GM12878 (cell line): ENCODE measurements at regions not wholly inside any gene's neighbourhood (a gene's known extent, or its start where the extent isn't known, plus 50 kb on each side); places are given as distances from the start of the nearest gene placed in this dataset.

Source experiments
- ATF2 ChIP-seq: IDR thresholded peaks from 2 replicates; pipeline ENCODE4 v1.6.1; 2012; ENCODE audit warnings: low read length, inconsistent platforms
- DPF2 ChIP-seq: fragments of 450-650 bp; IDR thresholded peaks from 2 replicates; pipeline ENCODE4 v1.6.1; 2017; ENCODE audit warnings: mild to moderate bottlenecking
- ELK1 ChIP-seq: IDR thresholded peaks from 2 replicates; pipeline ENCODE4 v1.6.1; 2012; ENCODE audit warnings: low read depth, low read length, improper control_type of control experiment
- HDAC6 ChIP-seq: fragments of 200-600 bp; sonication (generic); IDR thresholded peaks from one replicate; pipeline ENCODE4 v1.8.0; 2017; ENCODE audit warnings: antibody characterized with exemption; ENCODE audit not compliant: unreplicated experiment
- KDM1A ChIP-seq: fragments of 200-600 bp; sonication (generic); IDR thresholded peaks from 2 replicates; pipeline ENCODE4 v1.6.1; 2016; ENCODE audit warnings: borderline replicate concordance
- NBN ChIP-seq: fragments of 450-650 bp; IDR thresholded peaks from 2 replicates; pipeline ENCODE4 v1.6.1; 2016
- POU2F2 ChIP-seq: IDR thresholded peaks from 3 replicates; pipeline ENCODE4 v1.6.1; 2011; ENCODE audit warnings: low read depth, mild to moderate bottlenecking, low read length, borderline replicate concordance
- SUZ12 ChIP-seq: fragments of 200-600 bp; sonication (generic); IDR thresholded peaks from one replicate; pipeline ENCODE4 v1.6.1; 2018; ENCODE audit warnings: antibody characterized with exemption, mild to moderate bottlenecking; ENCODE audit not compliant: unreplicated experiment
- ZBTB40 ChIP-seq: fragments of 450-650 bp; IDR thresholded peaks from 2 replicates; pipeline ENCODE4 v1.6.1; 2016; ENCODE audit warnings: mild to moderate bottlenecking, moderate library complexity, borderline replicate concordance
- TF ChIP-seq, protein P1 (sequence below): fragments of 450-650 bp; IDR thresholded peaks from 2 replicates; pipeline ENCODE4 v1.6.1; 2017; ENCODE audit warnings: mild to moderate bottlenecking, moderate library complexity
- TF ChIP-seq, protein P2 (sequence below): fragments of 450-650 bp; formaldehyde crosslinking; IDR thresholded peaks from 2 replicates; pipeline ENCODE4 v1.4.0; 2020; ENCODE audit warnings: mild to moderate bottlenecking, moderate library complexity

DNA sequence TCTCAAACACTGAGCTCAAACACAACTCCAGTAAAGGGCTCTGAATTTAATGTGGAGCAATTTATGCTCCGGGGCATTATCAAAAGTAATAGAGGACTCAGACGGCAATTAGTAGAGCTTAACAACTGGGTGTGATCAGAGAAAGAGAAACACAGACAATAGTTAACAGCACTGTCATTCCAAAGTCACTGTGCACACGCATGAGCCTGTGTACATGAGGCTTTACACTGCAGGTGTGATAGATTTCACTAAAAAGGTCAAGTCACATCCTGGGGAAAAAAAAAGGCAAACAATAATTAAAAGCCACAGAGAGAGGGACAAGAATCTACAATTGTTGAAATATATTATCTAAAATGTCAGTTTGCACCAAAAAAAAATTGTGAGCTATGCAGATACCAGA is 956.5 kb downstream of the CDH18 start (continued):
- TF ChIP-seq, protein P1, sequence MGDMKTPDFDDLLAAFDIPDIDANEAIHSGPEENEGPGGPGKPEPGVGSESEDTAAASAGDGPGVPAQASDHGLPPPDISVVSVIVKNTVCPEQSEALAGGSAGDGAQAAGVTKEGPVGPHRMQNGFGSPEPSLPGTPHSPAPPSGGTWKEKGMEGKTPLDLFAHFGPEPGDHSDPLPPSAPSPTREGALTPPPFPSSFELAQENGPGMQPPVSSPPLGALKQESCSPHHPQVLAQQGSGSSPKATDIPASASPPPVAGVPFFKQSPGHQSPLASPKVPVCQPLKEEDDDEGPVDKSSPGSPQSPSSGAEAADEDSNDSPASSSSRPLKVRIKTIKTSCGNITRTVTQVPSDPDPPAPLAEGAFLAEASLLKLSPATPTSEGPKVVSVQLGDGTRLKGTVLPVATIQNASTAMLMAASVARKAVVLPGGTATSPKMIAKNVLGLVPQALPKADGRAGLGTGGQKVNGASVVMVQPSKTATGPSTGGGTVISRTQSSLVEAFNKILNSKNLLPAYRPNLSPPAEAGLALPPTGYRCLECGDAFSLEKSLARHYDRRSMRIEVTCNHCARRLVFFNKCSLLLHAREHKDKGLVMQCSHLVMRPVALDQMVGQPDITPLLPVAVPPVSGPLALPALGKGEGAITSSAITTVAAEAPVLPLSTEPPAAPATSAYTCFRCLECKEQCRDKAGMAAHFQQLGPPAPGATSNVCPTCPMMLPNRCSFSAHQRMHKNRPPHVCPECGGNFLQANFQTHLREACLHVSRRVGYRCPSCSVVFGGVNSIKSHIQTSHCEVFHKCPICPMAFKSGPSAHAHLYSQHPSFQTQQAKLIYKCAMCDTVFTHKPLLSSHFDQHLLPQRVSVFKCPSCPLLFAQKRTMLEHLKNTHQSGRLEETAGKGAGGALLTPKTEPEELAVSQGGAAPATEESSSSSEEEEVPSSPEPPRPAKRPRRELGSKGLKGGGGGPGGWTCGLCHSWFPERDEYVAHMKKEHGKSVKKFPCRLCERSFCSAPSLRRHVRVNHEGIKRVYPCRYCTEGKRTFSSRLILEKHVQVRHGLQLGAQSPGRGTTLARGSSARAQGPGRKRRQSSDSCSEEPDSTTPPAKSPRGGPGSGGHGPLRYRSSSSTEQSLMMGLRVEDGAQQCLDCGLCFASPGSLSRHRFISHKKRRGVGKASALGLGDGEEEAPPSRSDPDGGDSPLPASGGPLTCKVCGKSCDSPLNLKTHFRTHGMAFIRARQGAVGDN, result no peak
- no peak for TF ChIP-seq DPF2
- TF ChIP-seq KDM1A, result no peak
- no peak for TF ChIP-seq ZBTB40
- no peak for TF ChIP-seq SUZ12
- TF ChIP-seq ATF2, result no peak
- TF ChIP-seq POU2F2, result no peak
- no peak for TF ChIP-seq HDAC6
- no peak for TF ChIP-seq NBN
- TF ChIP-seq ELK1, result no peak
- TF ChIP-seq, protein P2, sequence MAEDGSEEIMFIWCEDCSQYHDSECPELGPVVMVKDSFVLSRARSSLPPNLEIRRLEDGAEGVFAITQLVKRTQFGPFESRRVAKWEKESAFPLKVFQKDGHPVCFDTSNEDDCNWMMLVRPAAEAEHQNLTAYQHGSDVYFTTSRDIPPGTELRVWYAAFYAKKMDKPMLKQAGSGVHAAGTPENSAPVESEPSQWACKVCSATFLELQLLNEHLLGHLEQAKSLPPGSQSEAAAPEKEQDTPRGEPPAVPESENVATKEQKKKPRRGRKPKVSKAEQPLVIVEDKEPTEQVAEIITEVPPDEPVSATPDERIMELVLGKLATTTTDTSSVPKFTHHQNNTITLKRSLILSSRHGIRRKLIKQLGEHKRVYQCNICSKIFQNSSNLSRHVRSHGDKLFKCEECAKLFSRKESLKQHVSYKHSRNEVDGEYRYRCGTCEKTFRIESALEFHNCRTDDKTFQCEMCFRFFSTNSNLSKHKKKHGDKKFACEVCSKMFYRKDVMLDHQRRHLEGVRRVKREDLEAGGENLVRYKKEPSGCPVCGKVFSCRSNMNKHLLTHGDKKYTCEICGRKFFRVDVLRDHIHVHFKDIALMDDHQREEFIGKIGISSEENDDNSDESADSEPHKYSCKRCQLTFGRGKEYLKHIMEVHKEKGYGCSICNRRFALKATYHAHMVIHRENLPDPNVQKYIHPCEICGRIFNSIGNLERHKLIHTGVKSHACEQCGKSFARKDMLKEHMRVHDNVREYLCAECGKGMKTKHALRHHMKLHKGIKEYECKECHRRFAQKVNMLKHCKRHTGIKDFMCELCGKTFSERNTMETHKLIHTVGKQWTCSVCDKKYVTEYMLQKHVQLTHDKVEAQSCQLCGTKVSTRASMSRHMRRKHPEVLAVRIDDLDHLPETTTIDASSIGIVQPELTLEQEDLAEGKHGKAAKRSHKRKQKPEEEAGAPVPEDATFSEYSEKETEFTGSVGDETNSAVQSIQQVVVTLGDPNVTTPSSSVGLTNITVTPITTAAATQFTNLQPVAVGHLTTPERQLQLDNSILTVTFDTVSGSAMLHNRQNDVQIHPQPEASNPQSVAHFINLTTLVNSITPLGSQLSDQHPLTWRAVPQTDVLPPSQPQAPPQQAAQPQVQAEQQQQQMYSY (CRISPR knock-in tag), result no peak
